ENCODE measurements at regions not wholly inside any gene's neighbourhood (a gene's known extent, or its start where the extent isn't known, plus 50 kb on each side); places are given as distances from the start of the nearest gene placed in this dataset.
A peak's percentile ranks its signal among the peaks of the same experiment; 100 is the strongest.

DNA sequence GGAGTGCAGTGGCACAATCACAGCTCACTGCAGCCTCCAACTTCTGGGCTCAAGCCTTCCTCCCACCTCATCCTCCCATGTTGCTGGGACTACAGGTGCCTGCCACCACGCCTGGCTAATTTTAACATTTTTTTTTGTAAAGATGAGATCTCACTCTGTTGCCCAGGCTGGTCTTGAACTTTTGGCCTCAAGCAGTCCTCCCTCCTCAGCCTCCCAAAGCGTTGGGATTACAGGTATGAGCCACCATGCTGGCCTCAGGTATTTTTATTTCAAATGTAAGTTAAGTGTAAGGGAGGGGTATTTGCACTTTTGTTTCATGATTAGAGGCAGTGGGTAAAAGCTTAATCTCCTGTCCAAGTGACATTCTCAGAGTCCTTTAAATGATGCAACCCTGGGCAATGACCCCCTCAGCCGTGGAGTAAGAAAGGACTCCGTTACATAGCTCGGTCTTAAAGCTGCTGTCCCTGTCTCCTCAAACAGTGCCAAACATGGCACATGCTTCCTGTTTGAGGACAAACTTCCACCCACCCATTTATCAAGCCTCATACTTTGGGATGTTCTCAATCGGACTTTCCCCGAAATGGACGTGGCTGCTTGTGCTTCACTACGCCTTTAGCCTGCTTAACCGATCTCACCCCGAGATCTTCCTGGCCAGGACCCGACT is 296.1 kb downstream of the BAMBI start (continued):
- TF ChIP-seq ZNF444 (CRISPR knock-in tag; IDR thresholded peaks at IDR 0.05) (no peak), RBM14 (IDR thresholded peaks at IDR 0.05; ENCODE audit: borderline replicate concordance, insufficient read depth, low read depth, low read length) (no peak), TRIM24 (IDR thresholded peaks at IDR 0.05) (peak; percentile 91 to 95; a peak in 3 of 4 replicates), HIVEP1 (CRISPR knock-in tag; IDR thresholded peaks at IDR 0.05) (no peak), ZNF212 (CRISPR knock-in tag; IDR thresholded peaks at IDR 0.05) (no peak), NR2F6 (CRISPR knock-in tag; IDR thresholded peaks at IDR 0.05) (no peak), XRCC3 (IDR thresholded peaks at IDR 0.05) (no peak), SMAD4 (CRISPR knock-in tag; conservative IDR thresholded peaks at IDR 0.05) (peak; percentile 79; the same call in 1 of the 2 replicates), POLR3A (IDR thresholded peaks at IDR 0.05; ENCODE audit: borderline replicate concordance, extremely low read depth, insufficient read depth, insufficient read length) (no peak), CEBPB (tag; IDR thresholded peaks at IDR 0.05) (peak; percentile 49; the same call in 1 of the 2 replicates), FUS (optimal IDR thresholded peaks at IDR 0.05; ENCODE audit: low read depth, low read length) (no peak), TEAD4 (IDR thresholded peaks at IDR 0.05; ENCODE audit: low read length) (0 out of 2 replicates have a peak, but pooled peaks have one; percentile 13), TEAD4 (CRISPR knock-in tag; IDR thresholded peaks at IDR 0.05; ENCODE audit: borderline replicate concordance) (no peak), CAMTA2 (CRISPR knock-in tag; conservative IDR thresholded peaks at IDR 0.05) (no peak), SPI1 (IDR thresholded peaks at IDR 0.05; ENCODE audit: borderline replicate concordance, low read depth, low read length) (no peak)
- TF ChIP-seq, protein P1, sequence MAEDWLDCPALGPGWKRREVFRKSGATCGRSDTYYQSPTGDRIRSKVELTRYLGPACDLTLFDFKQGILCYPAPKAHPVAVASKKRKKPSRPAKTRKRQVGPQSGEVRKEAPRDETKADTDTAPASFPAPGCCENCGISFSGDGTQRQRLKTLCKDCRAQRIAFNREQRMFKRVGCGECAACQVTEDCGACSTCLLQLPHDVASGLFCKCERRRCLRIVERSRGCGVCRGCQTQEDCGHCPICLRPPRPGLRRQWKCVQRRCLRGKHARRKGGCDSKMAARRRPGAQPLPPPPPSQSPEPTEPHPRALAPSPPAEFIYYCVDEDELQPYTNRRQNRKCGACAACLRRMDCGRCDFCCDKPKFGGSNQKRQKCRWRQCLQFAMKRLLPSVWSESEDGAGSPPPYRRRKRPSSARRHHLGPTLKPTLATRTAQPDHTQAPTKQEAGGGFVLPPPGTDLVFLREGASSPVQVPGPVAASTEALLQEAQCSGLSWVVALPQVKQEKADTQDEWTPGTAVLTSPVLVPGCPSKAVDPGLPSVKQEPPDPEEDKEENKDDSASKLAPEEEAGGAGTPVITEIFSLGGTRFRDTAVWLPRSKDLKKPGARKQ (CRISPR knock-in tag; IDR thresholded peaks at IDR 0.05) = no peak
- TF ChIP-seq, protein P2, sequence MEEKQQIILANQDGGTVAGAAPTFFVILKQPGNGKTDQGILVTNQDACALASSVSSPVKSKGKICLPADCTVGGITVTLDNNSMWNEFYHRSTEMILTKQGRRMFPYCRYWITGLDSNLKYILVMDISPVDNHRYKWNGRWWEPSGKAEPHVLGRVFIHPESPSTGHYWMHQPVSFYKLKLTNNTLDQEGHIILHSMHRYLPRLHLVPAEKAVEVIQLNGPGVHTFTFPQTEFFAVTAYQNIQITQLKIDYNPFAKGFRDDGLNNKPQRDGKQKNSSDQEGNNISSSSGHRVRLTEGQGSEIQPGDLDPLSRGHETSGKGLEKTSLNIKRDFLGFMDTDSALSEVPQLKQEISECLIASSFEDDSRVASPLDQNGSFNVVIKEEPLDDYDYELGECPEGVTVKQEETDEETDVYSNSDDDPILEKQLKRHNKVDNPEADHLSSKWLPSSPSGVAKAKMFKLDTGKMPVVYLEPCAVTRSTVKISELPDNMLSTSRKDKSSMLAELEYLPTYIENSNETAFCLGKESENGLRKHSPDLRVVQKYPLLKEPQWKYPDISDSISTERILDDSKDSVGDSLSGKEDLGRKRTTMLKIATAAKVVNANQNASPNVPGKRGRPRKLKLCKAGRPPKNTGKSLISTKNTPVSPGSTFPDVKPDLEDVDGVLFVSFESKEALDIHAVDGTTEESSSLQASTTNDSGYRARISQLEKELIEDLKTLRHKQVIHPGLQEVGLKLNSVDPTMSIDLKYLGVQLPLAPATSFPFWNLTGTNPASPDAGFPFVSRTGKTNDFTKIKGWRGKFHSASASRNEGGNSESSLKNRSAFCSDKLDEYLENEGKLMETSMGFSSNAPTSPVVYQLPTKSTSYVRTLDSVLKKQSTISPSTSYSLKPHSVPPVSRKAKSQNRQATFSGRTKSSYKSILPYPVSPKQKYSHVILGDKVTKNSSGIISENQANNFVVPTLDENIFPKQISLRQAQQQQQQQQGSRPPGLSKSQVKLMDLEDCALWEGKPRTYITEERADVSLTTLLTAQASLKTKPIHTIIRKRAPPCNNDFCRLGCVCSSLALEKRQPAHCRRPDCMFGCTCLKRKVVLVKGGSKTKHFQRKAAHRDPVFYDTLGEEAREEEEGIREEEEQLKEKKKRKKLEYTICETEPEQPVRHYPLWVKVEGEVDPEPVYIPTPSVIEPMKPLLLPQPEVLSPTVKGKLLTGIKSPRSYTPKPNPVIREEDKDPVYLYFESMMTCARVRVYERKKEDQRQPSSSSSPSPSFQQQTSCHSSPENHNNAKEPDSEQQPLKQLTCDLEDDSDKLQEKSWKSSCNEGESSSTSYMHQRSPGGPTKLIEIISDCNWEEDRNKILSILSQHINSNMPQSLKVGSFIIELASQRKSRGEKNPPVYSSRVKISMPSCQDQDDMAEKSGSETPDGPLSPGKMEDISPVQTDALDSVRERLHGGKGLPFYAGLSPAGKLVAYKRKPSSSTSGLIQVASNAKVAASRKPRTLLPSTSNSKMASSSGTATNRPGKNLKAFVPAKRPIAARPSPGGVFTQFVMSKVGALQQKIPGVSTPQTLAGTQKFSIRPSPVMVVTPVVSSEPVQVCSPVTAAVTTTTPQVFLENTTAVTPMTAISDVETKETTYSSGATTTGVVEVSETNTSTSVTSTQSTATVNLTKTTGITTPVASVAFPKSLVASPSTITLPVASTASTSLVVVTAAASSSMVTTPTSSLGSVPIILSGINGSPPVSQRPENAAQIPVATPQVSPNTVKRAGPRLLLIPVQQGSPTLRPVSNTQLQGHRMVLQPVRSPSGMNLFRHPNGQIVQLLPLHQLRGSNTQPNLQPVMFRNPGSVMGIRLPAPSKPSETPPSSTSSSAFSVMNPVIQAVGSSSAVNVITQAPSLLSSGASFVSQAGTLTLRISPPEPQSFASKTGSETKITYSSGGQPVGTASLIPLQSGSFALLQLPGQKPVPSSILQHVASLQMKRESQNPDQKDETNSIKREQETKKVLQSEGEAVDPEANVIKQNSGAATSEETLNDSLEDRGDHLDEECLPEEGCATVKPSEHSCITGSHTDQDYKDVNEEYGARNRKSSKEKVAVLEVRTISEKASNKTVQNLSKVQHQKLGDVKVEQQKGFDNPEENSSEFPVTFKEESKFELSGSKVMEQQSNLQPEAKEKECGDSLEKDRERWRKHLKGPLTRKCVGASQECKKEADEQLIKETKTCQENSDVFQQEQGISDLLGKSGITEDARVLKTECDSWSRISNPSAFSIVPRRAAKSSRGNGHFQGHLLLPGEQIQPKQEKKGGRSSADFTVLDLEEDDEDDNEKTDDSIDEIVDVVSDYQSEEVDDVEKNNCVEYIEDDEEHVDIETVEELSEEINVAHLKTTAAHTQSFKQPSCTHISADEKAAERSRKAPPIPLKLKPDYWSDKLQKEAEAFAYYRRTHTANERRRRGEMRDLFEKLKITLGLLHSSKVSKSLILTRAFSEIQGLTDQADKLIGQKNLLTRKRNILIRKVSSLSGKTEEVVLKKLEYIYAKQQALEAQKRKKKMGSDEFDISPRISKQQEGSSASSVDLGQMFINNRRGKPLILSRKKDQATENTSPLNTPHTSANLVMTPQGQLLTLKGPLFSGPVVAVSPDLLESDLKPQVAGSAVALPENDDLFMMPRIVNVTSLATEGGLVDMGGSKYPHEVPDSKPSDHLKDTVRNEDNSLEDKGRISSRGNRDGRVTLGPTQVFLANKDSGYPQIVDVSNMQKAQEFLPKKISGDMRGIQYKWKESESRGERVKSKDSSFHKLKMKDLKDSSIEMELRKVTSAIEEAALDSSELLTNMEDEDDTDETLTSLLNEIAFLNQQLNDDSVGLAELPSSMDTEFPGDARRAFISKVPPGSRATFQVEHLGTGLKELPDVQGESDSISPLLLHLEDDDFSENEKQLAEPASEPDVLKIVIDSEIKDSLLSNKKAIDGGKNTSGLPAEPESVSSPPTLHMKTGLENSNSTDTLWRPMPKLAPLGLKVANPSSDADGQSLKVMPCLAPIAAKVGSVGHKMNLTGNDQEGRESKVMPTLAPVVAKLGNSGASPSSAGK (IDR thresholded peaks at IDR 0.05) = peak; percentile 83
